CD4-positive, alpha-beta T cell (primary cell): ENCODE measurements at regions not wholly inside any gene's neighbourhood (a gene's known extent, or its start where the extent isn't known, plus 50 kb on each side); places are given as distances from the start of the nearest gene placed in this dataset.
"Not testable (repeated sequence)": the region's sequence is repeated elsewhere in the genome, so short reads cannot be mapped to it uniquely, and the experiment has no call there.

ENCODE experiments used
- ATAC-seq: fragments of 200-7000 bp; cut with Tn5 transposase; one replicate; pipeline ENCODE4 v1.10.0; 2022; ENCODE audit warnings: mild to moderate bottlenecking; ENCODE audit not compliant: poor library complexity
- CTCF ChIA-PET: fragments of 350-600 bp; sonication (Branson Sonifier 250); formaldehyde crosslinking; loops from one replicate; lab custom pipeline; 2021; ENCODE audit warnings: antibody characterized with exemption, inconsistent platforms; lab: Charles Lee
- POLR2A ChIA-PET: fragments of 350-600 bp; sonication (Branson Sonifier 250); formaldehyde crosslinking; loops from one replicate; lab custom pipeline; 2021; ENCODE audit warnings: antibody characterized with exemption, inconsistent platforms; lab: Charles Lee
- DNase-seq, 14 experiments: peaks; one replicate each; pipeline ENCODE4 v3.0.0-alpha.2; 2013 to 2020; ENCODE audit warnings: mixed read lengths in 2 of 14
- H3K27ac ChIP-seq, 2 donors: one replicate each; pipeline versions ENCODE4 v1.5.1 to v1.7.0; 2013; ENCODE audit warnings: low read length in 2 of 2, low read depth in 1 of 2, mild to moderate bottlenecking in 1 of 2
- H3K27me3 ChIP-seq, 2 experiments: 1 replicate in 1 of 2; 2 replicates in 1 of 2; pipeline versions ENCODE4 v1.6.1 to v1.7.0; 2013; ENCODE audit warnings: low read length in 2 of 2, control low read depth in 1 of 2, mild to moderate bottlenecking in 1 of 2, moderate library complexity in 1 of 2; ENCODE audit not compliant: insufficient read depth in 2 of 2, control insufficient read depth in 1 of 2
- H3K36me3 ChIP-seq: one replicate; pipeline ENCODE4 v1.6.1; 2013; ENCODE audit warnings: low read length, control low read depth; ENCODE audit not compliant: insufficient read depth
- H3K4me1 ChIP-seq: one replicate; pipeline ENCODE4 v1.6.1; 2013; ENCODE audit warnings: low read length, control low read depth; ENCODE audit not compliant: insufficient read depth
- H3K4me3 ChIP-seq: one replicate; pipeline ENCODE4 v1.5.1; 2013; ENCODE audit warnings: mild to moderate bottlenecking, low read length, moderate library complexity
- H3K9me3 ChIP-seq, 2 experiments: 1 replicate in 1 of 2; 2 replicates in 1 of 2; pipeline versions ENCODE4 v1.6.1 to v1.7.0; 2013; ENCODE audit warnings: low read length in 2 of 2, mild to moderate bottlenecking in 2 of 2, control low read depth in 1 of 2, moderate library complexity in 1 of 2; ENCODE audit not compliant: control insufficient read depth in 1 of 2, insufficient read depth in 1 of 2
- H3K27ac Mint-ChIP-seq: one replicate; pipeline ENCODE4 v1.8.0; 2020; ENCODE audit warnings: mixed read lengths
- H3K27me3 Mint-ChIP-seq: one replicate; pipeline ENCODE4 v1.8.0; 2021; ENCODE audit warnings: mixed read lengths
- H3K36me3 Mint-ChIP-seq: one replicate; pipeline ENCODE4 v1.8.0; 2021; ENCODE audit warnings: low read depth, mixed read lengths
- H3K4me1 Mint-ChIP-seq: one replicate; pipeline ENCODE4 v1.8.0; 2021; ENCODE audit warnings: low read depth, mixed read lengths
- H3K4me3 Mint-ChIP-seq: one replicate; pipeline ENCODE4 v1.8.0; 2020; ENCODE audit warnings: mild to moderate bottlenecking, mixed read lengths
- H3K9me3 Mint-ChIP-seq: one replicate; pipeline ENCODE4 v1.8.0; 2020; ENCODE audit warnings: mixed read lengths
- intact Hi-C, 2 experiments: fragments of 100-400 bp; cut with DNase I in 1 of 2; cut with micrococcal nuclease in 1 of 2; formaldehyde crosslinking; loops; one replicate each; pipeline versions ENCODE4 v1.15.1 to v1.9.0; 2023 to 2025; cut with DNase I, micrococcal nuclease
- TF ChIP-seq, protein P1 (sequence below): fragments of 200-600 bp; IDR thresholded peaks from one replicate; pipeline ENCODE4 v1.8.0; 2022; ENCODE audit warnings: antibody characterized with exemption, mild to moderate bottlenecking

- Histone ChIP-seq H3K4me3 (no peak overlapping the region), H3K9me3 (no peaks in the 10 kb centered on the region), H3K27ac (no peak overlapping the region), H3K36me3 (no peaks in the 10 kb centered on the region), H3K27me3 (no peaks in the 10 kb centered on the region), H3K4me1 (no peaks in the 10 kb centered on the region)
- H3K9me3 Mint-ChIP-seq: peaks cover 5% of the 10 kb centered on the region
- H3K4me3 Mint-ChIP-seq: no peak overlapping the region
- H3K27ac Mint-ChIP-seq: no peak overlapping the region
- ChIA-PET CTCF (no interaction called here), POLR2A (no interaction called here)
- H3K4me1 Mint-ChIP-seq: no peaks in the 10 kb centered on the region
- H3K36me3 Mint-ChIP-seq: no peaks in the 10 kb centered on the region
- TF ChIP-seq, protein P1, sequence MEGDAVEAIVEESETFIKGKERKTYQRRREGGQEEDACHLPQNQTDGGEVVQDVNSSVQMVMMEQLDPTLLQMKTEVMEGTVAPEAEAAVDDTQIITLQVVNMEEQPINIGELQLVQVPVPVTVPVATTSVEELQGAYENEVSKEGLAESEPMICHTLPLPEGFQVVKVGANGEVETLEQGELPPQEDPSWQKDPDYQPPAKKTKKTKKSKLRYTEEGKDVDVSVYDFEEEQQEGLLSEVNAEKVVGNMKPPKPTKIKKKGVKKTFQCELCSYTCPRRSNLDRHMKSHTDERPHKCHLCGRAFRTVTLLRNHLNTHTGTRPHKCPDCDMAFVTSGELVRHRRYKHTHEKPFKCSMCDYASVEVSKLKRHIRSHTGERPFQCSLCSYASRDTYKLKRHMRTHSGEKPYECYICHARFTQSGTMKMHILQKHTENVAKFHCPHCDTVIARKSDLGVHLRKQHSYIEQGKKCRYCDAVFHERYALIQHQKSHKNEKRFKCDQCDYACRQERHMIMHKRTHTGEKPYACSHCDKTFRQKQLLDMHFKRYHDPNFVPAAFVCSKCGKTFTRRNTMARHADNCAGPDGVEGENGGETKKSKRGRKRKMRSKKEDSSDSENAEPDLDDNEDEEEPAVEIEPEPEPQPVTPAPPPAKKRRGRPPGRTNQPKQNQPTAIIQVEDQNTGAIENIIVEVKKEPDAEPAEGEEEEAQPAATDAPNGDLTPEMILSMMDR: no peak
- ATAC-seq (no peak), DNase-seq (no peak)
- no peaks in the 10 kb centered on the region for H3K27me3 Mint-ChIP-seq
- intact Hi-C loops: no loop called here
Observed at GRCh38 chr2:172260336-172260735, 157.6 kb upstream of the DLX2 start.

DNA sequence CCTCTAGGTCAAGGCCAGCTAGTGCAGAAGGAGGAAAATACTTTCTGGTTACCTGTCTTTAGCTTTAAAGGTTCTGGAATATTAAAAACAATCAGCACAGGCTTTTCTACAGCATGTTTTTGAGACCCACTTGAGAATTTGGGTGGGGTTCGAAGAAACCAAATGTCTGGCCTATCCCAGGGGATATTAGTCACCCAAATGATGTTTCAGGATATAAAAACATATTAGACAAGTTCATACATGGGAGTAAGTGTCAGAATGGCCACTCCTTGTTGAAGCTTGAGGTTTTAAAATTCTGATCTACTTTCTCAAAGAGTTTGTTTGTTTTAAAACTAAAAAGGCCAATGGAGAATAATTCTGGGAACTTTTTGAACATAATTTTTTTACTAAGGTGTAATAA is 158.6 kb upstream of the DLX2 start:
- Mint-ChIP-seq H3K4me1 (no peaks in the 10 kb centered on the region), H3K27ac (no peak overlapping the region), H3K36me3 (no peaks in the 10 kb centered on the region), H3K27me3 (no peaks in the 10 kb centered on the region), H3K4me3 (no peak overlapping the region), H3K9me3 (peaks cover 5% of the 10 kb centered on the region)
- no peak for ATAC-seq
- Histone ChIP-seq H3K9me3 (no peaks in the 10 kb centered on the region), H3K4me3 (no peak overlapping the region), H3K36me3 (no peaks in the 10 kb centered on the region), H3K27ac (no peak overlapping the region), H3K27me3 (no peaks in the 10 kb centered on the region), H3K4me1 (no peaks in the 10 kb centered on the region)
- ChIA-PET POLR2A (no interaction called here), CTCF (no interaction called here)
- intact Hi-C loops: no loop called here
- TF ChIP-seq, protein P1: no peak
- no peak for DNase-seq

- no peaks in the 10 kb centered on the region for H3K27me3 Mint-ChIP-seq
- no peak overlapping the region for H3K27ac Mint-ChIP-seq
- CTCF ChIA-PET: interaction anchor here (0.6 to 0.7 kb wide), 2 partner anchors 36 to 1020 kb away, joined by 3 read pairs; no protein-coding TSS in a partner anchor
- Histone ChIP-seq H3K4me3 (no peak overlapping the region), H3K27ac (no peak overlapping the region), H3K27me3 (no peaks in the 10 kb centered on the region), H3K9me3 (no peaks in the 10 kb centered on the region), H3K4me1 (no peaks in the 10 kb centered on the region), H3K36me3 (no peaks in the 10 kb centered on the region)
- DNase-seq (no peak), ATAC-seq (no peak)
- H3K4me3 Mint-ChIP-seq: no peak overlapping the region
- intact Hi-C loops: no loop called here
- TF ChIP-seq, protein P1: no peak
- no peaks in the 10 kb centered on the region for H3K4me1 Mint-ChIP-seq
- POLR2A ChIA-PET: no interaction called here
- no peaks in the 10 kb centered on the region for H3K36me3 Mint-ChIP-seq
- H3K9me3 Mint-ChIP-seq: peaks cover 5% of the 10 kb centered on the region
Observed at GRCh38 chr2:172262486-172262885, 159.8 kb upstream of the DLX2 start.

GRCh38 chr2:172264820-172265219 is 162.1 kb upstream of the DLX2 start:
- H3K4me3 ChIP-seq, H3K9me3 Mint-ChIP-seq, intact Hi-C loops, H3K9me3 ChIP-seq, H3K4me3 Mint-ChIP-seq, H3K27me3 Mint-ChIP-seq, H3K36me3 ChIP-seq, POLR2A ChIA-PET, ATAC-seq, CTCF ChIA-PET, H3K27ac Mint-ChIP-seq, H3K4me1 ChIP-seq, H3K36me3 Mint-ChIP-seq, DNase-seq, H3K27ac ChIP-seq, H3K4me1 Mint-ChIP-seq, H3K27me3 ChIP-seq: not testable (repeated sequence)

DNA sequence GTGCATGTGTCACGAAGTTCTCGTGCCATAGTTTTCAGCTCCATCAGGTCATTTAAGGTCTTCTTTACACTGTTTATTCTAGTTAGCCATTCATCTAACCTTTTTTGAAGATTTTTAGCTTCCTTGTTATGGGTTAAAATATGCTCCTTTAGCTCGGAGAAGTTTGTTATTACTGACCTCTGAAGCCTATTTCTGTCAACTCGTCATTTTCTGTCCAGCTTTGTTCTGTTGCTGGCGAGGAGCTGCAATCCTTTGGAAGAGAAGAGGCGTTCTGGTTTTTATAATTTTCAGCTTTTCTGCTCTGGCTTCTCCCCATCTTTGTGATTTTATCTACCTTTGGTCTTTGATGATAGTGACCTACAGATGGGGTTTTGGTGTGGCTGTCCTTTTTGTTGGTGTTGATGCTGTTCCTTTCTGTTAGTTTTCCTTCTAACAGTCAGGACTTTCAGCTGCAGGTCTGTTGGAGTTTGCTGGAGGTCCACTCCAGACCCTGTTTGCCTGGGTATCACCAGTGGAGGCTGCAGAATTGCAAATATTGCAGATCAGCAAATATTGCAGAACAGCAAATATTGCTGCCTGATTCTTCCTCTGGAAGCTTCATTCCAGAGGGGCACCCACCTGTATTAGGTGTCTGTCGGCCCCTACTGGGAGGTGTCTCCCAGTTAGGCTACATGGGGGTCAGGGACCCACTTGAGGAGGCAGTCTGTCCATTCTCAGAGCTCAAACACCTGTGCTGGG is 157.7 kb upstream of the ITGA6 start:
- CTCF ChIA-PET, H3K9me3 Mint-ChIP-seq, ATAC-seq, H3K27ac Mint-ChIP-seq, H3K27ac ChIP-seq, H3K27me3 ChIP-seq, H3K36me3 ChIP-seq, DNase-seq, H3K4me3 Mint-ChIP-seq, H3K27me3 Mint-ChIP-seq, H3K4me3 ChIP-seq, H3K9me3 ChIP-seq, H3K36me3 Mint-ChIP-seq, intact Hi-C loops: not testable (repeated sequence)
- POLR2A ChIA-PET: interaction anchor here (0.6 kb wide), 1 partner anchor 168 kb away, joined by 3 read pairs; no protein-coding TSS in a partner anchor
- peaks cover 10% of the 10 kb centered on the region for H3K4me1 ChIP-seq
- peaks cover 15% of the 10 kb centered on the region for H3K4me1 Mint-ChIP-seq
